HEK293T (cell line): ENCODE measurements at regions not wholly inside any gene's neighbourhood (a gene's known extent, or its start where the extent isn't known, plus 50 kb on each side); places are given as distances from the start of the nearest gene placed in this dataset.
A peak's percentile ranks its signal among the peaks of the same experiment; 100 is the strongest.

Source experiments
- CTCF ChIA-PET: fragments of 350-600 bp; formaldehyde crosslinking; extraction: SDS; loops from one replicate; lab custom pipeline; 2021; ENCODE audit warnings: antibody characterized with exemption, inconsistent platforms; lab: Yijun Ruan, JAX
- POLR2A ChIA-PET: fragments of 350-600 bp; formaldehyde crosslinking; extraction: SDS; loops from one replicate; lab custom pipeline; 2020; ENCODE audit warnings: antibody characterized with exemption, inconsistent platforms; lab: Yijun Ruan, JAX
- DNase-seq: peaks from one replicate; pipeline ENCODE4 v3.0.0; 2012; ENCODE audit warnings: mixed read lengths; ENCODE audit errors: extremely low spot score
- ARNT ChIP-seq: fragments of 450-650 bp; IDR thresholded peaks from 2 replicates; pipeline ENCODE4 v1.6.1; 2017; ENCODE audit warnings: mild to moderate bottlenecking
- BHLHE40 ChIP-seq: fragments of 450-650 bp; IDR thresholded peaks from 2 replicates; pipeline ENCODE4 v1.6.1; 2016; ENCODE audit warnings: mild to moderate bottlenecking, moderate library complexity, borderline replicate concordance
- CTBP1 ChIP-seq: fragments of 450-650 bp; IDR thresholded peaks from 2 replicates; pipeline ENCODE4 v1.6.1; 2016; ENCODE audit warnings: borderline replicate concordance
- ELF4 ChIP-seq: fragments of 450-650 bp; IDR thresholded peaks from 2 replicates; pipeline ENCODE4 v1.6.1; 2017; ENCODE audit warnings: antibody characterized with exemption
- FOXA1 ChIP-seq: fragments of 450-650 bp; IDR thresholded peaks from 2 replicates; pipeline ENCODE4 v1.6.1; 2016; ENCODE audit warnings: mild to moderate bottlenecking
- FOXK2 ChIP-seq: fragments of 450-650 bp; IDR thresholded peaks from 2 replicates; pipeline ENCODE4 v1.6.1; 2016; ENCODE audit warnings: mild to moderate bottlenecking
- FOXM1 ChIP-seq: fragments of 450-650 bp; IDR thresholded peaks from 2 replicates; pipeline ENCODE4 v1.6.1; 2017; ENCODE audit warnings: mild to moderate bottlenecking, borderline replicate concordance
- HDGF ChIP-seq: fragments of 450-650 bp; IDR thresholded peaks from 2 replicates; pipeline ENCODE4 v1.6.1; 2017; ENCODE audit warnings: antibody characterized with exemption, borderline replicate concordance
- L3MBTL2 ChIP-seq: fragments of 450-650 bp; conservative IDR thresholded peaks from 2 replicates; pipeline ENCODE4 v1.6.1; 2016; ENCODE audit warnings: mild to moderate bottlenecking
- LEF1 ChIP-seq: fragments of 450-650 bp; IDR thresholded peaks from 2 replicates; pipeline ENCODE4 v1.6.1; 2017; ENCODE audit warnings: mild to moderate bottlenecking, borderline replicate concordance
- NFRKB ChIP-seq: fragments of 450-650 bp; IDR thresholded peaks from 2 replicates; pipeline ENCODE4 v1.6.1; 2016; ENCODE audit warnings: mild to moderate bottlenecking, moderate library complexity
- PKNOX1 ChIP-seq: fragments of 450-650 bp; IDR thresholded peaks from 2 replicates; pipeline ENCODE4 v1.6.1; 2016
- SP1 ChIP-seq: fragments of 450-650 bp; IDR thresholded peaks from 2 replicates; pipeline ENCODE4 v1.6.1; 2017
- SUZ12 ChIP-seq: fragments of 450-650 bp; IDR thresholded peaks from 2 replicates; pipeline ENCODE4 v1.6.1; 2016; ENCODE audit warnings: mild to moderate bottlenecking
- TARDBP ChIP-seq: fragments of 450-650 bp; IDR thresholded peaks from 2 replicates; pipeline ENCODE4 v1.6.1; 2016
- ZNF384 ChIP-seq: fragments of 450-650 bp; IDR thresholded peaks from 2 replicates; pipeline ENCODE4 v1.6.1; 2016

GRCh38 chr4:98747393-98748091 lies 89.1 kb upstream of the TSPAN5 start:
- CTCF ChIA-PET, result no interaction called here
- TF ChIP-seq SP1 (no peak), HDGF (no peak), PKNOX1 (peak; percentile 51; the same call in 1 of the 2 replicates), ARNT (no peak), L3MBTL2 (no peak)
- DNase-seq, result no peak
- POLR2A ChIA-PET, result no interaction called here

GRCh38 chr4:98746936-98747335 lies 88.5 kb upstream of the TSPAN5 start:
- CTCF ChIA-PET, result no interaction called here
- TF ChIP-seq FOXA1, result no peak
- no peak for TF ChIP-seq SUZ12
- TF ChIP-seq FOXK2, result no peak
- no peak for TF ChIP-seq FOXM1
- TF ChIP-seq ZNF384, result no peak
- TF ChIP-seq BHLHE40, result no peak
- TF ChIP-seq PKNOX1, result no peak
- TF ChIP-seq HDGF, result no peak
- no peak for DNase-seq
- POLR2A ChIA-PET, result no interaction called here

- POLR2A ChIA-PET, result no interaction called here
- no peak for DNase-seq
- TF ChIP-seq ZNF384 (no peak), HDGF (no peak), ARNT (no peak), TARDBP (no peak), LEF1 (no peak), ELF4 (no peak), SP1 (no peak), SUZ12 (no peak)
- CTCF ChIA-PET, result no interaction called here
These were observed 88.1 kb upstream of the TSPAN5 start for GRCh38 chr4:98746530-98746929.

- DNase-seq, result peak; percentile 13
- CTCF ChIA-PET, result no interaction called here
- POLR2A ChIA-PET, result no interaction called here
- TF ChIP-seq CTBP1, result no peak
- no peak for TF ChIP-seq SUZ12
These were observed 87.0 kb upstream of the TSPAN5 start for GRCh38 chr4:98745366-98745765.

GRCh38 chr4:98744372-98745150 lies 86.2 kb upstream of the TSPAN5 start:
- ChIA-PET POLR2A (no interaction called here), CTCF (interaction anchor here (0.6 kb wide), 1 partner anchor 268 kb away, joined by 3 read pairs; no protein-coding TSS in a partner anchor)
- TF ChIP-seq L3MBTL2, result no peak
- no peak for TF ChIP-seq BHLHE40
- no peak for TF ChIP-seq ZNF384
- no peak for DNase-seq

- CTCF ChIA-PET, result interaction anchor here (0.7 kb wide), 2 partner anchors 183 to 265 kb away, joined by 4 to 8 read pairs; no protein-coding TSS in a partner anchor
- POLR2A ChIA-PET, result no interaction called here
- TF ChIP-seq SP1, result no peak
- TF ChIP-seq FOXA1, result no peak
- no peak for TF ChIP-seq FOXM1
- TF ChIP-seq BHLHE40, result no peak
- no peak for TF ChIP-seq ARNT
- TF ChIP-seq ZNF384, result no peak
- no peak for TF ChIP-seq L3MBTL2
- TF ChIP-seq FOXK2, result no peak
- TF ChIP-seq PKNOX1, result no peak
- no peak for TF ChIP-seq SUZ12
- TF ChIP-seq HDGF, result no peak
- no peak for TF ChIP-seq CTBP1
- no peak for TF ChIP-seq ELF4
- TF ChIP-seq NFRKB, result no peak
- TF ChIP-seq TARDBP, result no peak
- TF ChIP-seq LEF1, result no peak
- no peak for DNase-seq
These were observed 83.5 kb upstream of the TSPAN5 start for GRCh38 chr4:98741952-98742351.

GRCh38 chr4:98739751-98740150 lies 81.3 kb upstream of the TSPAN5 start:
- no peak for TF ChIP-seq BHLHE40
- TF ChIP-seq ELF4, result no peak
- no peak for TF ChIP-seq TARDBP
- no peak for TF ChIP-seq SP1
- ChIA-PET CTCF (no interaction called here), POLR2A (no interaction called here)
- DNase-seq, result no peak
